ENCODE measurements at regions not wholly inside any gene's neighbourhood (a gene's known extent, or its start where the extent isn't known, plus 50 kb on each side); places are given as distances from the start of the nearest gene placed in this dataset.
"Not testable (repeated sequence)": the region's sequence is repeated elsewhere in the genome, so short reads cannot be mapped to it uniquely, and the experiment has no call there.

GRCh38 chr4:120277391-120277790 lies 210.7 kb upstream of the MAD2L1 start:
- no peak overlapping the region for H3K27ac ChIP-seq (ENCODE audit: low read depth, low read length)
- no peak overlapping the region for H2AFZ ChIP-seq (ENCODE audit: low read length, unreplicated experiment)

DNA sequence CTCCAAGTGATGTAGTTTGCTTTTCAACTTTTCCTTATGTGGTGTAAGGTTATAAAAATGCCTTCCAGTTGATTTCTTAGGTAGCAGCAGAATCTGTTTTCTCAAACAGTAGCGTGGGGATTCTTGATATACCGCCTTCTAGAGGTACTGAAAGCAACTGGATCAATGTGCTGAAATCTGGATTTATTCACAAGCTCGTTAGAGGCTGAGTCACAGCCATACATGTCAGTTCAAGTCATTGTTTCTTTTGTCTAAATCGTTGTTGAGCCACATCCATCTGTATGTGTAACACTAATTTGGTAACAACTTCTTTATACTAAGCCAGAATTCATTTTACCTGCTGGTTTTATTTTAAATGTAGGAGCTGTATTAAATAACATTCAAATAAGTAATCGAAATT lies 200.0 kb upstream of the MAD2L1 start:
- H3K27me3 ChIP-seq (ENCODE audit: insufficient read depth, low read length) = no peaks in the 10 kb centered on the region
- no peak overlapping the region for H2AFZ ChIP-seq (ENCODE audit: low read length, unreplicated experiment)
- H3K79me2 ChIP-seq (ENCODE audit: control insufficient read depth, insufficient read depth, low read length, unreplicated experiment) = no peaks in the 10 kb centered on the region
- no peak overlapping the region for H3K27ac ChIP-seq (ENCODE audit: low read depth, low read length)
- no peaks in the 10 kb centered on the region for H3K4me1 ChIP-seq (ENCODE audit: control insufficient read depth, insufficient read depth, low read length, unreplicated experiment)
- H3K4me3 ChIP-seq (ENCODE audit: low read depth, low read length) = no peak overlapping the region
- no peaks in the 10 kb centered on the region for H3K36me3 ChIP-seq (ENCODE audit: insufficient read depth, low read length)

More at GRCh38 chr4:120277391-120277790, 210.7 kb upstream of the MAD2L1 start:
- Histone ChIP-seq H3K4me3 (ENCODE audit: low read depth, low read length) (no peak overlapping the region), H3K4me1 (ENCODE audit: control insufficient read depth, insufficient read depth, low read length, unreplicated experiment) (no peaks in the 10 kb centered on the region), H3K36me3 (ENCODE audit: insufficient read depth, low read length) (no peaks in the 10 kb centered on the region), H3K79me2 (ENCODE audit: control insufficient read depth, insufficient read depth, low read length, unreplicated experiment) (no peaks in the 10 kb centered on the region), H3K27me3 (ENCODE audit: insufficient read depth, low read length) (no peaks in the 10 kb centered on the region)

DNA sequence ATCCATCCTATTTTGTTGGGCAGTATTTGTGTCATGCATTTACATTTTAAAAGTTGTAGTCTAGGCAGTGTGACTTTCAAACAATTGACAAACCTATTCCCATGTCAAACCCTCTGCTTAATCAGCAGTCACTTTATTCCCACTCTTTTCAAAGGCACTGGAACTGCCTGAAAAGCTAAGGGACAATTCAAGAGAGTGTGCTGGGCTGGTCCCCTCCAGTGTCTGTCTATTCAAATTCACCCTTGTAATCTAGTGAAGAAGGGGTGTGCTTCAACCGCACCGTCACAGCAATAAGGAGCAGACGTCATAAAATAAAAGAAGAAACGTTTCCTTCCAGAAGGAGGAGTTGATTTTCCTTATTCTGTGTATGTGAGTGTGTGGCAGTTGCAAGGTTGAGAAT lies 197.0 kb upstream of the MAD2L1 start:
- Histone ChIP-seq H3K79me2 (ENCODE audit: control insufficient read depth, insufficient read depth, low read length, unreplicated experiment) (no peaks in the 10 kb centered on the region), H3K27me3 (ENCODE audit: insufficient read depth, low read length) (no peaks in the 10 kb centered on the region), H2AFZ (ENCODE audit: low read length, unreplicated experiment) (no peak overlapping the region), H3K4me3 (ENCODE audit: low read depth, low read length) (no peak overlapping the region), H3K36me3 (ENCODE audit: insufficient read depth, low read length) (no peaks in the 10 kb centered on the region), H3K4me1 (ENCODE audit: control insufficient read depth, insufficient read depth, low read length, unreplicated experiment) (no peaks in the 10 kb centered on the region), H3K27ac (ENCODE audit: low read depth, low read length) (no peak overlapping the region)

GRCh38 chr4:120261117-120261516 lies 194.5 kb upstream of the MAD2L1 start:
- H3K36me3 ChIP-seq (ENCODE audit: insufficient read depth, low read length) = no peaks in the 10 kb centered on the region
- no peak overlapping the region for H3K4me3 ChIP-seq (ENCODE audit: low read depth, low read length)
- no peaks in the 10 kb centered on the region for H3K4me1 ChIP-seq (ENCODE audit: control insufficient read depth, insufficient read depth, low read length, unreplicated experiment)
- no peaks in the 10 kb centered on the region for H3K27me3 ChIP-seq (ENCODE audit: insufficient read depth, low read length)
- H3K79me2 ChIP-seq (ENCODE audit: control insufficient read depth, insufficient read depth, low read length, unreplicated experiment) = no peaks in the 10 kb centered on the region
- H2AFZ ChIP-seq (ENCODE audit: low read length, unreplicated experiment) = no peak overlapping the region
- no peak overlapping the region for H3K27ac ChIP-seq (ENCODE audit: low read depth, low read length)

GRCh38 chr4:120256112-120256775 lies 189.6 kb upstream of the MAD2L1 start:
- not testable (repeated sequence) for H3K4me1 ChIP-seq (ENCODE audit: control insufficient read depth, insufficient read depth, low read length, unreplicated experiment); H3K79me2 ChIP-seq (ENCODE audit: control insufficient read depth, insufficient read depth, low read length, unreplicated experiment); H3K27ac ChIP-seq (ENCODE audit: low read depth, low read length); H2AFZ ChIP-seq (ENCODE audit: low read length, unreplicated experiment); H3K36me3 ChIP-seq (ENCODE audit: insufficient read depth, low read length); H3K27me3 ChIP-seq (ENCODE audit: insufficient read depth, low read length); H3K4me3 ChIP-seq (ENCODE audit: low read depth, low read length)

DNA sequence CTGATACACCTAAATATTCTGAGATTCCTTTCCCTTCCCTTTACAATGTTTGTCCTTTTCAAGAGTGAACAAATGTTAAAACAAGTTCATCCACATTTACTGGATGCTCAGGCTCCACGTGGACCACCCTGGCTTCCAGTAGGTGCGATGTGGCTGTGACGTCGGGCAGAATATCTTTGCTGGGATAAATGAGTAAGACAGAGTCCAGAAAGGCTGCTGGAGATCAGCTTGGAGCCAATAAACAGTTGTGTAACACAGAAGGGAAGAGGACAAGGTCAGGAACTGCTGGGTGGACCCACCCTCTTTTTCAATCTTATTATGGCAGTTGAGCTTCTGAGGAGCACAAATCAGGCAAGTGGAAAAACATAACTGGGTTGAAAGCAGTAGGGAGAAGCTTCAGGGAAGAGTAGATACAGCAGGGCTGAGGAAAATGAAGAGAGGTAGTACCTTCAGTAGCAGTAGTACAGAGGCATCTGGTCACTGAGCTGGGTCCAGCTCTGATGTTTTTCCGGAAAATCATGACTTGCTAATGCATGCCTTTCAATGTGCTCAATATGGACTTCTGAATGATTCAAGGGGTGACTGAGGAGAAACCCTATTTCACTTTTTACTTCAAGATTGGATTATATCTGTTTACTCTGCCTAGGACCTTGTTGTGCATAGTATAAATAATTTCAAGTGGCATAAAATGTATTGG lies 171.8 kb upstream of the MAD2L1 start:
- Histone ChIP-seq H3K27ac (ENCODE audit: low read depth, low read length) (no peak overlapping the region), H3K79me2 (ENCODE audit: control insufficient read depth, insufficient read depth, low read length, unreplicated experiment) (no peaks in the 10 kb centered on the region), H2AFZ (ENCODE audit: low read length, unreplicated experiment) (no peak overlapping the region), H3K4me1 (ENCODE audit: control insufficient read depth, insufficient read depth, low read length, unreplicated experiment) (no peaks in the 10 kb centered on the region), H3K27me3 (ENCODE audit: insufficient read depth, low read length) (no peaks in the 10 kb centered on the region), H3K4me3 (ENCODE audit: low read depth, low read length) (no peak overlapping the region), H3K36me3 (ENCODE audit: insufficient read depth, low read length) (no peaks in the 10 kb centered on the region)

DNA sequence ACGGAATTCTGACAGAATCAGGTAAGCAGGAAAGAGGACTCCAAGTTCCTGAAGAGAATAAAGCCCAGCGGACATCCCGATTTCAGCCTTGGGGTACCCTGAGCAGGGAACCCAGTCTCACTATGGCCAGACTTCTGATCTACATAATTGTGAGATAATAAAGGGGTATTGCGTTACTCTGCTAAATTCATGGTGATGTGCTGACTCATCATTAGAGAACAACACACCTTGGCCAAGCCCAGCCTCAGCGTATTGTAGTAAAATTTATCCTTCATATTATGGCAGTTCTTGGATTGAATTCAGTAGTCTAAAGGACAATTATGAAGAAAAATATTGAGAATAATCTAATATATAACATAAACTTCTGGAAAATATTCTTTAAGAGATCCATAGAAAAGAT lies 170.2 kb upstream of the MAD2L1 start:
- no peak overlapping the region for H3K27ac ChIP-seq (ENCODE audit: low read depth, low read length)
- H3K36me3 ChIP-seq (ENCODE audit: insufficient read depth, low read length) = no peaks in the 10 kb centered on the region

GRCh38 chr4:120232050-120232449 lies 165.4 kb upstream of the MAD2L1 start:
- H3K4me3 ChIP-seq (ENCODE audit: low read depth, low read length) = no peak overlapping the region
- H3K27ac ChIP-seq (ENCODE audit: low read depth, low read length) = no peak overlapping the region
- no peaks in the 10 kb centered on the region for H3K36me3 ChIP-seq (ENCODE audit: insufficient read depth, low read length)
- H3K79me2 ChIP-seq (ENCODE audit: control insufficient read depth, insufficient read depth, low read length, unreplicated experiment) = no peaks in the 10 kb centered on the region
- H2AFZ ChIP-seq (ENCODE audit: low read length, unreplicated experiment) = no peak overlapping the region
- no peaks in the 10 kb centered on the region for H3K4me1 ChIP-seq (ENCODE audit: control insufficient read depth, insufficient read depth, low read length, unreplicated experiment)
- H3K27me3 ChIP-seq (ENCODE audit: insufficient read depth, low read length) = no peaks in the 10 kb centered on the region

More for the DNA sequence above, 170.2 kb upstream of the MAD2L1 start:
- no peak overlapping the region for H3K4me3 ChIP-seq (ENCODE audit: low read depth, low read length)
- no peaks in the 10 kb centered on the region for H3K27me3 ChIP-seq (ENCODE audit: insufficient read depth, low read length)
- H3K4me1 ChIP-seq (ENCODE audit: control insufficient read depth, insufficient read depth, low read length, unreplicated experiment) = no peaks in the 10 kb centered on the region
- H3K79me2 ChIP-seq (ENCODE audit: control insufficient read depth, insufficient read depth, low read length, unreplicated experiment) = no peaks in the 10 kb centered on the region
- no peak overlapping the region for H2AFZ ChIP-seq (ENCODE audit: low read length, unreplicated experiment)

- no peak overlapping the region for H2AFZ ChIP-seq (ENCODE audit: low read length, unreplicated experiment)
- H3K4me1 ChIP-seq (ENCODE audit: control insufficient read depth, insufficient read depth, low read length, unreplicated experiment) = no peaks in the 10 kb centered on the region
Observed at GRCh38 chr4:120228086-120228485, 161.4 kb upstream of the MAD2L1 start.

GRCh38 chr4:120227554-120227953 lies 160.9 kb upstream of the MAD2L1 start:
- H3K79me2 ChIP-seq (ENCODE audit: control insufficient read depth, insufficient read depth, low read length, unreplicated experiment) = no peaks in the 10 kb centered on the region
- H2AFZ ChIP-seq (ENCODE audit: low read length, unreplicated experiment) = no peak overlapping the region
- no peak overlapping the region for H3K27ac ChIP-seq (ENCODE audit: low read depth, low read length)
- H3K27me3 ChIP-seq (ENCODE audit: insufficient read depth, low read length) = no peaks in the 10 kb centered on the region
- no peaks in the 10 kb centered on the region for H3K4me1 ChIP-seq (ENCODE audit: control insufficient read depth, insufficient read depth, low read length, unreplicated experiment)
- H3K36me3 ChIP-seq (ENCODE audit: insufficient read depth, low read length) = no peaks in the 10 kb centered on the region
- no peak overlapping the region for H3K4me3 ChIP-seq (ENCODE audit: low read depth, low read length)

More at GRCh38 chr4:120228086-120228485, 161.4 kb upstream of the MAD2L1 start:
- Histone ChIP-seq H3K36me3 (ENCODE audit: insufficient read depth, low read length) (no peaks in the 10 kb centered on the region), H3K4me3 (ENCODE audit: low read depth, low read length) (no peak overlapping the region), H3K79me2 (ENCODE audit: control insufficient read depth, insufficient read depth, low read length, unreplicated experiment) (no peaks in the 10 kb centered on the region), H3K27me3 (ENCODE audit: insufficient read depth, low read length) (no peaks in the 10 kb centered on the region), H3K27ac (ENCODE audit: low read depth, low read length) (no peak overlapping the region)

- H3K4me3 ChIP-seq (ENCODE audit: low read depth, low read length) = no peak overlapping the region
- no peak overlapping the region for H3K27ac ChIP-seq (ENCODE audit: low read depth, low read length)
- H2AFZ ChIP-seq (ENCODE audit: low read length, unreplicated experiment) = no peak overlapping the region
- no peaks in the 10 kb centered on the region for H3K79me2 ChIP-seq (ENCODE audit: control insufficient read depth, insufficient read depth, low read length, unreplicated experiment)
- no peaks in the 10 kb centered on the region for H3K4me1 ChIP-seq (ENCODE audit: control insufficient read depth, insufficient read depth, low read length, unreplicated experiment)
- no peaks in the 10 kb centered on the region for H3K36me3 ChIP-seq (ENCODE audit: insufficient read depth, low read length)
- no peaks in the 10 kb centered on the region; the same call in 1 of the 2 replicates for H3K27me3 ChIP-seq (ENCODE audit: insufficient read depth, low read length)
Observed at GRCh38 chr4:120225527-120225926, 158.9 kb upstream of the MAD2L1 start.
